ENCODE measurements at regions not wholly inside any gene's neighbourhood (a gene's known extent, or its start where the extent isn't known, plus 50 kb on each side); places are given as distances from the start of the nearest gene placed in this dataset.
A peak's percentile ranks its signal among the peaks of the same experiment; 100 is the strongest.

- no peaks in the 10 kb centered on the region for H3K27me3 ChIP-seq (ENCODE audit: control insufficient read depth in 3 of 3, insufficient read depth in 3 of 3, low read length in 2 of 3)
- TF ChIP-seq CTCF (IDR thresholded peaks at IDR 0.05; ENCODE audit: control extremely low read depth, extremely low read depth) = no peak
- peaks cover 0 to 3% (median 1%) of the 10 kb centered on the region in 4 donors for H3K9me3 ChIP-seq (ENCODE audit: control insufficient read depth in 4 of 4, insufficient read depth in 3 of 4, low read length in 3 of 4)
- H3K27ac ChIP-seq (ENCODE audit: low read depth in 1 of 2, low read length in 1 of 2) = no peak overlapping the region
- no peak overlapping the region for H3K4me3 ChIP-seq
- DNase-seq (peak; percentile 43 to 82 (median 73)), ATAC-seq (ENCODE audit: insufficient read depth, low FRiP score) (no peak)
- WGBS, 2 donors = 0 to 31% methylated on average over 1 of the region's 1 CpG
- H3K36me3 ChIP-seq (ENCODE audit: control insufficient read depth in 4 of 4, insufficient read depth in 4 of 4, low read length in 4 of 4) = no peaks in the 10 kb centered on the region
- H3K9ac ChIP-seq (ENCODE audit: insufficient read depth in 1 of 2, low read length in 2 of 2) = no peak overlapping the region
- peaks cover 0 to 6% (median 0%) of the 10 kb centered on the region in 5 donors for H3K4me1 ChIP-seq (ENCODE audit: control insufficient read depth in 5 of 5, insufficient read depth in 5 of 5, low read length in 5 of 5)
Observed at GRCh38 chr3:104460477-104461406, 906.0 kb upstream of the ALCAM start.

GRCh38 chr3:104461431-104461830 is 905.3 kb upstream of the ALCAM start:
- DNase-seq (peak; percentile 10 to 28 (median 24)), ATAC-seq (ENCODE audit: insufficient read depth, low FRiP score) (no peak)
- H3K9me3 ChIP-seq (ENCODE audit: control insufficient read depth in 4 of 4, insufficient read depth in 3 of 4, low read length in 3 of 4) = peaks cover 0 to 3% (median 1%) of the 10 kb centered on the region in 4 donors
- 44 to 71% methylated on average over 1 of the region's 1 CpG for WGBS, 2 donors
- H3K9ac ChIP-seq (ENCODE audit: insufficient read depth in 1 of 2, low read length in 2 of 2) = no peak overlapping the region
- H3K27ac ChIP-seq (ENCODE audit: low read depth in 1 of 2, low read length in 1 of 2) = no peak overlapping the region
- H3K4me1 ChIP-seq (ENCODE audit: control insufficient read depth in 5 of 5, insufficient read depth in 5 of 5, low read length in 5 of 5) = peaks cover 0 to 6% (median 0%) of the 10 kb centered on the region in 5 donors
- H3K4me3 ChIP-seq = no peak overlapping the region
- H3K36me3 ChIP-seq (ENCODE audit: control insufficient read depth in 4 of 4, insufficient read depth in 4 of 4, low read length in 4 of 4) = no peaks in the 10 kb centered on the region
- H3K27me3 ChIP-seq (ENCODE audit: control insufficient read depth in 3 of 3, insufficient read depth in 3 of 3, low read length in 2 of 3) = no peaks in the 10 kb centered on the region
- no peak for TF ChIP-seq CTCF (IDR thresholded peaks at IDR 0.05; ENCODE audit: control extremely low read depth, extremely low read depth)

DNA sequence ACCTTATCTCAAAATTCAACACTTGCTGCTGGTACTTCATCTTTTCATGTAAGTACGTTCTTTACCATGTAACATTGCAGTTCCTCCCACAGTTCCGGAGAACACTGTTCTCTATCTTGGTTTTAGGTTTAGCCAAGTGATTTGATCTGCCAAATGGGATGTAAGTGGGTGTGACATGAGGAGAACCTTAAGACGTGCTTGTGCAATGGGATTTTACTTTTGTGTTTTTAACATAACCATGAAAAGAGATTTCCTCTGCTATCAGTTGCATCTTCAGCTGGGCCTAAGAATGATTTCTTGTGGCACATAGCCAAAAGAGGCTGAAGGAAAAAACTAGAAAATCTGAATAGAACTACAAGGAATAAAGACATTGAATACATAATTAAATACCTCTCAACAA is 894.5 kb upstream of the ALCAM start:
- Histone ChIP-seq H3K4me1 (ENCODE audit: control insufficient read depth in 5 of 5, insufficient read depth in 5 of 5, low read length in 5 of 5) (peaks cover 0 to 5% (median 0%) of the 10 kb centered on the region in 5 donors), H3K36me3 (ENCODE audit: control insufficient read depth in 4 of 4, insufficient read depth in 4 of 4, low read length in 4 of 4) (no peaks in the 10 kb centered on the region), H3K9me3 (ENCODE audit: control insufficient read depth in 4 of 4, insufficient read depth in 3 of 4, low read length in 3 of 4) (peaks cover 0 to 9% (median 4%) of the 10 kb centered on the region in 4 donors), H3K27me3 (ENCODE audit: control insufficient read depth in 3 of 3, insufficient read depth in 3 of 3, low read length in 2 of 3) (no peaks in the 10 kb centered on the region), H3K4me3 (no peak overlapping the region), H3K27ac (ENCODE audit: low read depth in 1 of 2, low read length in 1 of 2) (no peak overlapping the region), H3K9ac (ENCODE audit: insufficient read depth in 1 of 2, low read length in 2 of 2) (no peak overlapping the region)
- peak; percentile 77 to 96 (median 92) for DNase-seq
- WGBS, 2 donors = 65 to 79% methylated on average over 3 of the region's 3 CpGs
- no peak for ATAC-seq (ENCODE audit: insufficient read depth, low FRiP score)
- no peak for TF ChIP-seq CTCF (IDR thresholded peaks at IDR 0.05; ENCODE audit: control extremely low read depth, extremely low read depth)

Measured in lung (tissue), 11 donors.